ENCODE measurements at regions not wholly inside any gene's neighbourhood (a gene's known extent, or its start where the extent isn't known, plus 50 kb on each side); places are given as distances from the start of the nearest gene placed in this dataset.
"Not testable (repeated sequence)": the region's sequence is repeated elsewhere in the genome, so short reads cannot be mapped to it uniquely, and the experiment has no call there.

GRCh38 chr15:89028036-89028435 is 60.2 kb upstream of the ABHD2 start:
- Histone ChIP-seq H3K27me3 (ENCODE audit: insufficient read depth in 3 of 3, low read length in 2 of 3) (no peaks in the 10 kb centered on the region), H3K27ac (no peak overlapping the region), H3K36me3 (ENCODE audit: insufficient read depth in 1 of 2, low read depth in 1 of 2) (no peaks in the 10 kb centered on the region), H3K4me3 (no peak overlapping the region), H3K9me3 (peaks cover 7% of the 10 kb centered on the region), H3K4me1 (no peaks in the 10 kb centered on the region)
- TF ChIP-seq, protein P1, sequence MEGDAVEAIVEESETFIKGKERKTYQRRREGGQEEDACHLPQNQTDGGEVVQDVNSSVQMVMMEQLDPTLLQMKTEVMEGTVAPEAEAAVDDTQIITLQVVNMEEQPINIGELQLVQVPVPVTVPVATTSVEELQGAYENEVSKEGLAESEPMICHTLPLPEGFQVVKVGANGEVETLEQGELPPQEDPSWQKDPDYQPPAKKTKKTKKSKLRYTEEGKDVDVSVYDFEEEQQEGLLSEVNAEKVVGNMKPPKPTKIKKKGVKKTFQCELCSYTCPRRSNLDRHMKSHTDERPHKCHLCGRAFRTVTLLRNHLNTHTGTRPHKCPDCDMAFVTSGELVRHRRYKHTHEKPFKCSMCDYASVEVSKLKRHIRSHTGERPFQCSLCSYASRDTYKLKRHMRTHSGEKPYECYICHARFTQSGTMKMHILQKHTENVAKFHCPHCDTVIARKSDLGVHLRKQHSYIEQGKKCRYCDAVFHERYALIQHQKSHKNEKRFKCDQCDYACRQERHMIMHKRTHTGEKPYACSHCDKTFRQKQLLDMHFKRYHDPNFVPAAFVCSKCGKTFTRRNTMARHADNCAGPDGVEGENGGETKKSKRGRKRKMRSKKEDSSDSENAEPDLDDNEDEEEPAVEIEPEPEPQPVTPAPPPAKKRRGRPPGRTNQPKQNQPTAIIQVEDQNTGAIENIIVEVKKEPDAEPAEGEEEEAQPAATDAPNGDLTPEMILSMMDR (IDR thresholded peaks at IDR 0.05) = no peak
- DNase-seq (no peak), ATAC-seq (no peak)
- WGBS, 3 donors = 67 to 72% (median 72%) methylated on average over 7 of the region's 7 CpGs
- intact Hi-C loops (cut with DNase I) = no loop called here

- 88 to 93% (median 91%) methylated on average over 3 of the region's 3 CpGs for WGBS, 3 donors
- ATAC-seq = no peak
- no peaks in the 10 kb centered on the region for H3K27me3 ChIP-seq (ENCODE audit: insufficient read depth in 3 of 3, low read length in 2 of 3)
- TF ChIP-seq, protein P1 (IDR thresholded peaks at IDR 0.05) = no peak
- H3K4me1 ChIP-seq = no peaks in the 10 kb centered on the region
- no peaks in the 10 kb centered on the region for H3K36me3 ChIP-seq (ENCODE audit: insufficient read depth in 1 of 2, low read depth in 1 of 2)
- intact Hi-C loops (cut with DNase I) = no loop called here
- no peak overlapping the region for H3K27ac ChIP-seq
- no peak for DNase-seq
- no peaks in the 10 kb centered on the region for H3K9me3 ChIP-seq
- H3K4me3 ChIP-seq = no peak overlapping the region
Observed at GRCh38 chr15:89030311-89030710, 57.9 kb upstream of the ABHD2 start.

DNA sequence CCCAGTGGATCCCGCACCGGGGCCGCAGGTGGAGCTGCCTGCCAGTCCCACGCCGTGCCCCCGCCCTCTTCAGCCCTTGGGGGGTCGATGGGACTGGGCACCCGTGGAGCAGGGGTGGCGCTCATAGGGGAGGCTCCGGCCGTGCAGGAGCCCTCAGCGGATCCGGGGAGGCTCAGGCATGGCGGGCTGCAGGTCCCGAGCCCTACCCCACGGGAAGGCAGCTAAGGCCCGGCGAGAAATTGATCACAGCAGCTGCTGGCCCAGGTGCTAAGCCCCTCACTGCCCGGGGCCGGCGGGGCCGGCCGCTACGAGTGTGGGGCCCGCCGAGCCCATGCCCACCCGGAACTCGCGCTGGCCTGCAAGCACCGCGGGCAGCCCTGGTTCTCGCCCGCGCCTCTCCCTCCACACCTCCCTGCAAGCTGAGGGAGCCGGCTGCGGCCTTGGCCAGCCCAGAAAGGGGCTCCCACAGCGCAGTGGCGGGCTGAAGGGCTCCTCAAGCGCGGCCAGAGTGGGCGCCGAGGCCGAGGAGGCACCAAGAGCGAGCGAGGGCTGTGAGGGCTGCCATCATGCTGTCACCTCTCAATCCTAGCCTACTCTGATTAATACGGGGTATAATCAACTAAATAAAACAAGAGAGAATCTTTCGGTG is 56.5 kb upstream of the ABHD2 start:
- H3K27me3 ChIP-seq (ENCODE audit: insufficient read depth in 3 of 3, low read length in 2 of 3); H3K27ac ChIP-seq; H3K36me3 ChIP-seq (ENCODE audit: insufficient read depth in 1 of 2, low read depth in 1 of 2); H3K9me3 ChIP-seq; H3K4me1 ChIP-seq; intact Hi-C loops (cut with DNase I); H3K4me3 ChIP-seq; DNase-seq; ATAC-seq: not testable (repeated sequence)
- WGBS, 3 donors = 95 to 96% (median 95%) methylated on average over 37 to 47 of the region's 47 CpGs

DNA sequence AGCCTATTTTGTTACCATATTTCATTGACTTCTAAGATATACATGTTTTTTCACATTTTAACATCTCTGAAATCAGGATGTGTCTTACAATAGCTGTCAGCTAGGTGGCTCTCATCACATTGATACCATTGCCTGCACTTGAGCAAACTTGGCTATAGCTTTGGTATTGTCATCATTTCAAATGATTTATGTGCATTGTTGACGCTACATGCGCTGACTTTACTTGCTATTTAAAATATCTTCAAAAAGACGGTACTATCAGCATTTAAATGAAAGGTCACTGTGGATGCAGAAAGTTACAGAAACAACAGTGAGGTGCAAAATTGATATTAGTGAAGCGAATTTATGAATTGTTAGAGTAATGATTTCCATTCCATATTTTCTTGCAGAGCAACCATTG is 54.0 kb upstream of the ABHD2 start:
- intact Hi-C loops (cut with DNase I) = no loop called here
- no peak for DNase-seq
- Histone ChIP-seq H3K36me3 (ENCODE audit: insufficient read depth in 1 of 2, low read depth in 1 of 2) (no peaks in the 10 kb centered on the region), H3K4me3 (no peak overlapping the region), H3K4me1 (no peaks in the 10 kb centered on the region), H3K9me3 (no peaks in the 10 kb centered on the region), H3K27me3 (ENCODE audit: insufficient read depth in 3 of 3, low read length in 2 of 3) (no peaks in the 10 kb centered on the region), H3K27ac (no peak overlapping the region)
- TF ChIP-seq, protein P1 (IDR thresholded peaks at IDR 0.05) = peak; percentile 17
- 44 to 56% (median 54%) methylated on average over 4 of the region's 4 CpGs for WGBS, 3 donors
- no peak for ATAC-seq

DNA sequence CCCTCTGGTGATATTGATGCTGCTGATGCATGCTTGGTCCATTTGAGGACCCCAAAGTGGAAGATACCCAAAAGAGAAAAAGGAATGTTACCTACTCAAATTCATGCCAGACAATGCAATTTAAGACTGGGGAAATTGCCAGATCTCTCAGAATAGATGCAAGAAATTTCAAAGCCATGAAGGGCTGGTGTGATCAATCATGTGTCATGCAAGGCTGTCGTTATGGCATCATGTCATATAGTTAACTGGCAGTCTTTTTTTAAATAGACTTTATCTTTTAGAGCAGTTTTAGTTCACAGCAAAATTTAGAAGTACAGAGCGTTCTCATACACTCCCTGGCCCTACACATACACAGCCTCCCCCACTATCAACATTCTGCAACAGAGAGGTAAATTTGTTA is 53.1 kb upstream of the ABHD2 start:
- ATAC-seq (no peak), DNase-seq (no peak)
- H3K4me3 ChIP-seq = no peak overlapping the region
- no peaks in the 10 kb centered on the region for H3K36me3 ChIP-seq (ENCODE audit: insufficient read depth in 1 of 2, low read depth in 1 of 2)
- intact Hi-C loops (cut with DNase I) = no loop called here
- H3K27me3 ChIP-seq (ENCODE audit: insufficient read depth in 3 of 3, low read length in 2 of 3) = no peaks in the 10 kb centered on the region
- WGBS, 3 donors = 65 to 73% (median 70%) methylated on average over 2 of the region's 2 CpGs
- no peak overlapping the region for H3K27ac ChIP-seq
- no peaks in the 10 kb centered on the region for H3K9me3 ChIP-seq
- TF ChIP-seq, protein P1 (IDR thresholded peaks at IDR 0.05) = no peak
- no peaks in the 10 kb centered on the region for H3K4me1 ChIP-seq
